Common myeloid progenitor, CD34-positive (primary cell): ENCODE measurements at regions not wholly inside any gene's neighbourhood (a gene's known extent, or its start where the extent isn't known, plus 50 kb on each side); places are given as distances from the start of the nearest gene placed in this dataset.
A peak's percentile ranks its signal among the peaks of the same experiment; 100 is the strongest.

Experiments used
- CTCF ChIA-PET: fragments of 350-600 bp; sonication (Branson Sonifier 250); formaldehyde crosslinking; loops from one replicate; lab custom pipeline; 2021; ENCODE audit warnings: antibody characterized with exemption; lab: Charles Lee
- POLR2A ChIA-PET: fragments of 350-600 bp; sonication (Branson Sonifier 250); formaldehyde crosslinking; loops from one replicate; lab custom pipeline; 2021; ENCODE audit warnings: antibody characterized with exemption; lab: Charles Lee
- DNase-seq, 3 donors: peaks; one replicate each; pipeline versions ENCODE4 v3.0.0 to v3.0.0-alpha.2; 2013
- H3K27ac ChIP-seq, 2 experiments: 1 replicate in 1 of 2; 2 replicates in 1 of 2; pipeline ENCODE4 v1.7.0; 2013; ENCODE audit warnings: inconsistent platforms in 2 of 2, low read length in 2 of 2, mild to moderate bottlenecking in 2 of 2, low read depth in 1 of 2, moderate library complexity in 1 of 2; ENCODE audit not compliant: severe bottlenecking in 2 of 2, insufficient read depth in 1 of 2, poor library complexity in 1 of 2
- H3K27me3 ChIP-seq, 5 experiments: replicated peaks in 2 of 5; 1 replicate in 3 of 5; 2 replicates in 2 of 5; pipeline versions ENCODE4 v1.6.1 to v1.7.0; 2013; ENCODE audit warnings: low read length in 4 of 5, mild to moderate bottlenecking in 2 of 5, moderate library complexity in 2 of 5, inconsistent platforms in 1 of 5; ENCODE audit not compliant: insufficient read depth in 5 of 5, control insufficient read depth in 4 of 5
- H3K36me3 ChIP-seq, 4 experiments: 1 replicate in 2 of 4; 2 replicates in 2 of 4; pipeline versions ENCODE4 v1.6.1 to v1.7.0; 2013; ENCODE audit warnings: low read length in 3 of 4, control low read depth in 1 of 4, mild to moderate bottlenecking in 1 of 4; ENCODE audit not compliant: control insufficient read depth in 4 of 4, insufficient read depth in 4 of 4
- H3K4me1 ChIP-seq, 4 experiments: 1 replicate in 3 of 4; 2 replicates in 1 of 4; pipeline versions ENCODE4 v1.6.1 to v1.7.1; 2013; ENCODE audit warnings: low read length in 3 of 4, mild to moderate bottlenecking in 3 of 4, control low read depth in 1 of 4, inconsistent platforms in 1 of 4, moderate library complexity in 1 of 4; ENCODE audit not compliant: control insufficient read depth in 4 of 4, insufficient read depth in 4 of 4; ENCODE audit errors: control extremely low read depth in 1 of 4
- H3K4me3 ChIP-seq, 7 experiments: 1 replicate in 4 of 7; 2 replicates in 3 of 7; pipeline versions ENCODE4 v1.5.1 to v1.7.0; 2013; ENCODE audit warnings: mild to moderate bottlenecking in 7 of 7, low read length in 6 of 7, moderate library complexity in 6 of 7, inconsistent platforms in 2 of 7, low read depth in 2 of 7, control low read depth in 1 of 7; ENCODE audit not compliant: insufficient read depth in 4 of 7, control insufficient read depth in 1 of 7; ENCODE audit errors: extremely low read depth in 1 of 7
- H3K9me3 ChIP-seq, 5 experiments: 1 replicate in 4 of 5; 2 replicates in 1 of 5; pipeline versions ENCODE4 v1.6.1 to v1.7.1; 2013; ENCODE audit warnings: low read length in 4 of 5, mild to moderate bottlenecking in 2 of 5, inconsistent platforms in 1 of 5, low read depth in 1 of 5, moderate library complexity in 1 of 5; ENCODE audit not compliant: control insufficient read depth in 4 of 5, insufficient read depth in 2 of 5; ENCODE audit errors: control extremely low read depth in 1 of 5
- WGBS: methylation state at CpG from one replicate; pipeline ENCODE4 v1.1.5; 2013; ENCODE audit not compliant: insufficient coverage; 5-methylcytosine and 5-hydroxymethylcytosine counted together

- ChIA-PET CTCF (interaction anchor here (1.5 to 1.6 kb wide), 2 partner anchors 13 to 82 kb away, joined by 3 to 4 read pairs; no protein-coding TSS in a partner anchor), POLR2A (no interaction called here)
- no peak overlapping the region for H3K27ac ChIP-seq
- no peak overlapping the region for H3K4me3 ChIP-seq
- no peaks in the 10 kb centered on the region for H3K4me1 ChIP-seq
- H3K36me3 ChIP-seq: no peaks in the 10 kb centered on the region
- H3K9me3 ChIP-seq: peaks cover 0 to 9% (median 2%) of the 10 kb centered on the region in 5 experiments
- WGBS: 90% methylated on average over 6 of the region's 6 CpGs
- peak; percentile 23 to 41 (median 31) for DNase-seq
- peaks cover 0 to 16% (median 2%) of the 10 kb centered on the region in 5 experiments for H3K27me3 ChIP-seq
Observed at GRCh38 chr14:96666088-96666487, 131.1 kb upstream of the VRK1 start.

GRCh38 chr14:96670391-96670790, 126.8 kb upstream of the VRK1 start:
- ChIA-PET CTCF (no interaction called here), POLR2A (no interaction called here)
- H3K27me3 ChIP-seq: peaks cover 0 to 12% (median 2%) of the 10 kb centered on the region in 5 experiments
- H3K36me3 ChIP-seq: no peaks in the 10 kb centered on the region
- peaks cover 0 to 10% (median 2%) of the 10 kb centered on the region in 5 experiments for H3K9me3 ChIP-seq
- H3K4me3 ChIP-seq: no peak overlapping the region
- WGBS: 100% methylated on average over 2 of the region's 2 CpGs
- no peak for DNase-seq
- no peaks in the 10 kb centered on the region for H3K4me1 ChIP-seq
- no peak overlapping the region for H3K27ac ChIP-seq

GRCh38 chr14:96671218-96671617, 126.0 kb upstream of the VRK1 start:
- Histone ChIP-seq H3K36me3 (no peaks in the 10 kb centered on the region), H3K27me3 (peaks cover 0 to 12% (median 2%) of the 10 kb centered on the region in 5 experiments), H3K27ac (no peak overlapping the region), H3K9me3 (peaks cover 0 to 4% (median 0%) of the 10 kb centered on the region in 5 experiments), H3K4me1 (no peaks in the 10 kb centered on the region), H3K4me3 (no peak overlapping the region)
- ChIA-PET POLR2A (no interaction called here), CTCF (no interaction called here)
- DNase-seq: no peak
- WGBS: 79% methylated on average over 3 of the region's 3 CpGs

- H3K36me3 ChIP-seq: no peaks in the 10 kb centered on the region
- ChIA-PET POLR2A (no interaction called here), CTCF (interaction anchor here (1.3 kb wide), 1 partner anchor 67 kb away, joined by 4 read pairs; no protein-coding TSS in a partner anchor)
- WGBS: 89% methylated on average over 3 of the region's 4 CpGs
- H3K4me3 ChIP-seq: no peak overlapping the region
- H3K9me3 ChIP-seq: peaks cover 0 to 4% (median 0%) of the 10 kb centered on the region in 5 experiments
- no peak for DNase-seq
- no peak overlapping the region for H3K27ac ChIP-seq
- H3K27me3 ChIP-seq: peaks cover 0 to 5% (median 0%) of the 10 kb centered on the region in 5 experiments
- H3K4me1 ChIP-seq: no peaks in the 10 kb centered on the region
Observed at GRCh38 chr14:96673706-96674105, 123.5 kb upstream of the VRK1 start.

GRCh38 chr14:96674121-96674520, 123.1 kb upstream of the VRK1 start:
- Histone ChIP-seq H3K4me3 (no peak overlapping the region), H3K27me3 (peaks cover 0 to 4% (median 0%) of the 10 kb centered on the region in 5 experiments), H3K9me3 (peaks cover 0 to 4% (median 0%) of the 10 kb centered on the region in 5 experiments), H3K27ac (no peak overlapping the region), H3K4me1 (no peaks in the 10 kb centered on the region), H3K36me3 (no peaks in the 10 kb centered on the region)
- ChIA-PET POLR2A (no interaction called here), CTCF (interaction anchor here (1.3 kb wide), 1 partner anchor 66 kb away, joined by 4 read pairs; no protein-coding TSS in a partner anchor)
- DNase-seq: no peak
- WGBS: 86% methylated on average over 3 of the region's 3 CpGs

- POLR2A ChIA-PET: no interaction called here
Observed at GRCh38 chr14:96676166-96676565, 121.0 kb upstream of the VRK1 start.

GRCh38 chr14:96681829-96682228, 115.4 kb upstream of the VRK1 start:
- 94% methylated on average over 7 of the region's 7 CpGs for WGBS
- no peaks in the 10 kb centered on the region for H3K4me1 ChIP-seq
- CTCF ChIA-PET: no interaction called here
- H3K27ac ChIP-seq: no peak overlapping the region
- no peaks in the 10 kb centered on the region for H3K36me3 ChIP-seq
- no peak overlapping the region for H3K4me3 ChIP-seq
- H3K9me3 ChIP-seq: no peaks in the 10 kb centered on the region
- H3K27me3 ChIP-seq: peaks cover 0 to 2% (median 0%) of the 10 kb centered on the region in 5 experiments
- POLR2A ChIA-PET: no interaction called here
- no peak for DNase-seq

More at GRCh38 chr14:96676166-96676565, 121.0 kb upstream of the VRK1 start:
- no peaks in the 10 kb centered on the region for H3K36me3 ChIP-seq
- no peak for DNase-seq
- H3K27me3 ChIP-seq: peaks cover 0 to 2% (median 0%) of the 10 kb centered on the region in 5 experiments
- H3K27ac ChIP-seq: no peak overlapping the region
- no peaks in the 10 kb centered on the region for H3K4me1 ChIP-seq
- CTCF ChIA-PET: no interaction called here
- H3K9me3 ChIP-seq: peaks cover 0 to 4% (median 0%) of the 10 kb centered on the region in 5 experiments
- H3K4me3 ChIP-seq: no peak overlapping the region
